ENCODE measurements at regions not wholly inside any gene's neighbourhood (a gene's known extent, or its start where the extent isn't known, plus 50 kb on each side); places are given as distances from the start of the nearest gene placed in this dataset.
A peak's percentile ranks its signal among the peaks of the same experiment; 100 is the strongest.
"Not testable (repeated sequence)": the region's sequence is repeated elsewhere in the genome, so short reads cannot be mapped to it uniquely, and the experiment has no call there.

- not testable (repeated sequence) for ATAC-seq; FAIRE-seq; H3K27ac ChIP-seq; H3K4me3 ChIP-seq; H3K9me3 ChIP-seq; H3K4me2 ChIP-seq; DNase-seq (ENCODE audit: low read depth in 1 of 2, low spot score in 1 of 2)
- peaks cover 11% of the 10 kb centered on the region for H3K4me1 ChIP-seq
- ChIA-PET CTCF (interaction anchor here (78.4 to 95.1 kb wide), 2 partner anchors 0 to 32 kb away, joined by 4158 read pairs; partner anchors contain the start of gene PTMA), POLR2A (interaction anchor here (1.5 kb wide), 1 partner anchor 15 kb away, joined by 3 read pairs; no protein-coding TSS in a partner anchor)
- TF ChIP-seq CEBPB (IDR thresholded peaks at IDR 0.05) = peak; percentile 50 to 75; a peak in 3 of 4 replicates
- WGBS (ENCODE audit: missing lambda C conversion rate) = 83% methylated on average over 8 of the region's 8 CpGs
These were observed 56.8 kb upstream of the PTMA start for GRCh38 chr2:231651561-231651960.

- CTCF ChIA-PET = interaction anchor here (0.9 to 95.1 kb wide), 3 partner anchors 4 to 144 kb away, joined by 3 to 4158 read pairs (median 4158); partner anchors contain the start of gene PTMA
- H3K4me1 ChIP-seq = 0 out of 3 replicates have a peak, but pooled peaks cover 3% of the 10 kb centered on the region
These were observed 52.8 kb upstream of the PTMA start for GRCh38 chr2:231655488-231655887.

DNA sequence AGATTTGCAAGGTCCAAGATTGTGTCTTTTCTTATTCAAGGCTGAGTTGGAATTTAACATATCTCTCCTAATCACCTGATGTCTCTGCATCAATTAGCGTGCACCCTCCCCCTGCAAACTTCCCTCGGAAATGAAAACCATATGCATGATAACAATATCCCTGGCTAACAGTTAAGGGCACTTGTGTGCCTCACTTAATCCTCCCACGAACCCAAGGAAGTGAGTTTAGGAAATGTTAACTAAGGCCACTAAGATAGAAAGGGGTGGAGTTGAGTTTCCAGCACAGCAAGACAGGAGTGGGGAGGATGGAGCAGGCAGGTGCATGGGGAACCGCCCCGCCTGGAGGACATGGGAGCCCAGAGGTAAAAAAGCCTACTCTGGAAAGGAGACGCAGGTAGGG lies 52.4 kb upstream of the PTMA start:
- TF ChIP-seq, protein P1, sequence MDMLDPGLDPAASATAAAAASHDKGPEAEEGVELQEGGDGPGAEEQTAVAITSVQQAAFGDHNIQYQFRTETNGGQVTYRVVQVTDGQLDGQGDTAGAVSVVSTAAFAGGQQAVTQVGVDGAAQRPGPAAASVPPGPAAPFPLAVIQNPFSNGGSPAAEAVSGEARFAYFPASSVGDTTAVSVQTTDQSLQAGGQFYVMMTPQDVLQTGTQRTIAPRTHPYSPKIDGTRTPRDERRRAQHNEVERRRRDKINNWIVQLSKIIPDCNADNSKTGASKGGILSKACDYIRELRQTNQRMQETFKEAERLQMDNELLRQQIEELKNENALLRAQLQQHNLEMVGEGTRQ (IDR thresholded peaks at IDR 0.05) = no peak
- TF ChIP-seq CHD2 (IDR thresholded peaks at IDR 0.05; ENCODE audit: low read length, partially characterized antibody) = no peak
- TF ChIP-seq MYC (IDR thresholded peaks at IDR 0.05; ENCODE audit: borderline replicate concordance, low read length) = no peak
- no peak for TF ChIP-seq HOXB5 (CRISPR knock-in tag; IDR thresholded peaks at IDR 0.05)
- TF ChIP-seq POLR2A (IDR thresholded peaks at IDR 0.05; ENCODE audit: low read length) = no peak
- TF ChIP-seq CBX2 (IDR thresholded peaks at IDR 0.05; ENCODE audit: borderline replicate concordance, low read depth) = no peak
- TF ChIP-seq SREBF2 (IDR thresholded peaks at IDR 0.05) = no peak
- TF ChIP-seq BHLHE40 (IDR thresholded peaks at IDR 0.05; ENCODE audit: low read depth, low read length) = no peak
- no peak overlapping the region for H3K4me2 ChIP-seq
- FAIRE-seq (no peak), ATAC-seq (no peak), DNase-seq (ENCODE audit: low read depth in 1 of 2, low spot score in 1 of 2) (no peak)
- ChIA-PET POLR2A (interaction anchor here (0.6 to 4.1 kb wide), 3 partner anchors 10 to 31 kb away, joined by 3 to 22 read pairs (median 3); no protein-coding TSS in a partner anchor), CTCF (interaction anchor here (78.4 to 95.1 kb wide), 2 partner anchors 5 to 28 kb away, joined by 4158 read pairs; partner anchors contain the start of gene PTMA)
- no peaks in the 10 kb centered on the region for H3K9me3 ChIP-seq
- H3K27ac ChIP-seq = no peak overlapping the region
- H3K4me3 ChIP-seq = no peak overlapping the region
- WGBS (ENCODE audit: missing lambda C conversion rate) = 80% methylated on average over 6 of the region's 6 CpGs
- H3K4me1 ChIP-seq = 0 out of 3 replicates have a peak, but pooled peaks cover 3% of the 10 kb centered on the region

More at GRCh38 chr2:231655488-231655887, 52.8 kb upstream of the PTMA start:
- Histone ChIP-seq H3K4me3 (no peak overlapping the region), H3K27ac (no peak overlapping the region), H3K9me3 (no peaks in the 10 kb centered on the region), H3K4me2 (no peak overlapping the region)
- peak; percentile 21 to 43; a peak in 5 of 6 replicates for ATAC-seq
- WGBS (ENCODE audit: missing lambda C conversion rate) = 78% methylated on average over 8 of the region's 8 CpGs
- no peak for DNase-seq (ENCODE audit: low read depth in 1 of 2, low spot score in 1 of 2)
- TF ChIP-seq HOXB13 (CRISPR knock-in tag; IDR thresholded peaks at IDR 0.05; ENCODE audit: low read depth) (no peak), EP300 (IDR thresholded peaks at IDR 0.05) (no peak), HOXB5 (CRISPR knock-in tag; IDR thresholded peaks at IDR 0.05) (no peak), FOSL2 (IDR thresholded peaks at IDR 0.05) (no peak), FOSL2 (CRISPR knock-in tag; IDR thresholded peaks at IDR 0.05) (no peak), POLR2AphosphoS2 (conservative IDR thresholded peaks at IDR 0.05; ENCODE audit: low read length) (no peak), TFCP2L1 (CRISPR knock-in tag; IDR thresholded peaks at IDR 0.05) (no peak), EHF (CRISPR knock-in tag; IDR thresholded peaks at IDR 0.05) (no peak), HMGXB4 (CRISPR knock-in tag; IDR thresholded peaks at IDR 0.05; ENCODE audit: borderline replicate concordance) (no peak), MAX (IDR thresholded peaks at IDR 0.05) (no peak), SMC3 (IDR thresholded peaks at IDR 0.05) (no peak), BHLHE40 (IDR thresholded peaks at IDR 0.05; ENCODE audit: low read depth, low read length) (no peak), HDAC2 (IDR thresholded peaks at IDR 0.05) (no peak), CBX2 (IDR thresholded peaks at IDR 0.05; ENCODE audit: borderline replicate concordance, low read depth) (no peak), TP53 (CRISPR knock-in tag; IDR thresholded peaks at IDR 0.05) (no peak), MAFK (IDR thresholded peaks at IDR 0.05; ENCODE audit: partially characterized antibody) (no peak)
- TF ChIP-seq, protein P2, sequence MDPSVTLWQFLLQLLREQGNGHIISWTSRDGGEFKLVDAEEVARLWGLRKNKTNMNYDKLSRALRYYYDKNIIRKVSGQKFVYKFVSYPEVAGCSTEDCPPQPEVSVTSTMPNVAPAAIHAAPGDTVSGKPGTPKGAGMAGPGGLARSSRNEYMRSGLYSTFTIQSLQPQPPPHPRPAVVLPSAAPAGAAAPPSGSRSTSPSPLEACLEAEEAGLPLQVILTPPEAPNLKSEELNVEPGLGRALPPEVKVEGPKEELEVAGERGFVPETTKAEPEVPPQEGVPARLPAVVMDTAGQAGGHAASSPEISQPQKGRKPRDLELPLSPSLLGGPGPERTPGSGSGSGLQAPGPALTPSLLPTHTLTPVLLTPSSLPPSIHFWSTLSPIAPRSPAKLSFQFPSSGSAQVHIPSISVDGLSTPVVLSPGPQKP (IDR thresholded peaks at IDR 0.05; ENCODE audit: low read depth, low read length) = no peak
- TF ChIP-seq, protein P1 (IDR thresholded peaks at IDR 0.05) = no peak
- POLR2A ChIA-PET = interaction anchor here (4.1 kb wide), 1 partner anchor 11 kb away, joined by 22 read pairs; no protein-coding TSS in a partner anchor
- no peak for FAIRE-seq
